PC-9 (cell line): ENCODE measurements at regions not wholly inside any gene's neighbourhood (a gene's known extent, or its start where the extent isn't known, plus 50 kb on each side); places are given as distances from the start of the nearest gene placed in this dataset.

ENCODE experiments used
- EZH2 ChIP-seq: fragments of 200-600 bp; sonication (generic); IDR thresholded peaks from 2 replicates; pipeline ENCODE4 v1.8.0; 2017; ENCODE audit warnings: antibody characterized with exemption, low read depth
- TF ChIP-seq, protein P1 (sequence below): fragments of 200-600 bp; sonication (generic); conservative IDR thresholded peaks from 2 replicates; pipeline ENCODE4 v1.6.1; 2017; ENCODE audit warnings: mixed run types, antibody characterized with exemption, mild to moderate bottlenecking, moderate library complexity

DNA sequence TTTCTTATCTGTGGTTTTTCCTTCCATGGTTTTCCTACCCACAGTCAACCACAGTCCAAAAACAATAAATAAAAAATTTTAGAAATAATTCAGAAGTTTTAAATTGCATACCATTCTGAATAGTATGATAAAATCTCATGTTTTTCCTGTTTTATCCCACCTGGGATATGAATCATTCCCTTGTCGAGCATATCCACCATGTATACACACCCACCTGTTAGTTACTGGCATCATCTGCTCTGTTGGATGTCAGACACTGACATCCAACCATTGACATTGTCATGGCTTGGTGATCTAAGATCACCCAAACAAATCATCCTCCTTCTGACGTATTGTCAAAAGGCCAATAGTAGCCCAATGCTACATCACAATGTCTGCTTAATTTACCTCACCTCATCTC, 749.8 kb downstream of the TNS3 start:
- TF ChIP-seq EZH2: no peak
- TF ChIP-seq, protein P1, sequence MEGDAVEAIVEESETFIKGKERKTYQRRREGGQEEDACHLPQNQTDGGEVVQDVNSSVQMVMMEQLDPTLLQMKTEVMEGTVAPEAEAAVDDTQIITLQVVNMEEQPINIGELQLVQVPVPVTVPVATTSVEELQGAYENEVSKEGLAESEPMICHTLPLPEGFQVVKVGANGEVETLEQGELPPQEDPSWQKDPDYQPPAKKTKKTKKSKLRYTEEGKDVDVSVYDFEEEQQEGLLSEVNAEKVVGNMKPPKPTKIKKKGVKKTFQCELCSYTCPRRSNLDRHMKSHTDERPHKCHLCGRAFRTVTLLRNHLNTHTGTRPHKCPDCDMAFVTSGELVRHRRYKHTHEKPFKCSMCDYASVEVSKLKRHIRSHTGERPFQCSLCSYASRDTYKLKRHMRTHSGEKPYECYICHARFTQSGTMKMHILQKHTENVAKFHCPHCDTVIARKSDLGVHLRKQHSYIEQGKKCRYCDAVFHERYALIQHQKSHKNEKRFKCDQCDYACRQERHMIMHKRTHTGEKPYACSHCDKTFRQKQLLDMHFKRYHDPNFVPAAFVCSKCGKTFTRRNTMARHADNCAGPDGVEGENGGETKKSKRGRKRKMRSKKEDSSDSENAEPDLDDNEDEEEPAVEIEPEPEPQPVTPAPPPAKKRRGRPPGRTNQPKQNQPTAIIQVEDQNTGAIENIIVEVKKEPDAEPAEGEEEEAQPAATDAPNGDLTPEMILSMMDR: no peak
